Amniotic epithelial cell (primary cell): ENCODE measurements at regions not wholly inside any gene's neighbourhood (a gene's known extent, or its start where the extent isn't known, plus 50 kb on each side); places are given as distances from the start of the nearest gene placed in this dataset.

ENCODE experiments used
- DNase-seq: peaks from one replicate; pipeline ENCODE4 v3.0.0-alpha.2; 2010; ENCODE audit warnings: low read depth

- no peak for DNase-seq
Measured at GRCh38 chr12:105805730-105806399, 332.9 kb downstream of the NUAK1 start.

DNA sequence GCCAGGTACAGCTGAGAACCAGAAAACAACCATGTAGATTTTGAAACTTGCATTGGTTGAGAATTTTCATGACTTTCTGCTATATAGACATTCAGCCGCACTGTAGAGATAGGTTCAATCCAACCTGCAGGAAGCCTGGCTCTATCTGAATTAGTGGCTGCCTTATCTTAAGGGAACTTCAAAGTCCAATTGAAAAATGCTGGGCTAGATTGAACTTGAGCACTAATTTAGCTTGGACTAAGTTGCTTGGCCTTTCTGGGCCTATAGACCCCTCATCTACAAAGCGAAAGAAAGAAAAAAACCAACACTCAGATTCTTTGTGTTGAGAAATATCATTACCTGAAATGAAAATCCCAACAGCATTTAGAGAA lies 332.4 kb downstream of the NUAK1 start:
- no peak for DNase-seq

- no peak for DNase-seq
Measured at GRCh38 chr12:105812366-105812765, 326.4 kb downstream of the NUAK1 start.

- DNase-seq: no peak
Measured at GRCh38 chr12:105813201-105813600, 325.6 kb downstream of the NUAK1 start.

DNA sequence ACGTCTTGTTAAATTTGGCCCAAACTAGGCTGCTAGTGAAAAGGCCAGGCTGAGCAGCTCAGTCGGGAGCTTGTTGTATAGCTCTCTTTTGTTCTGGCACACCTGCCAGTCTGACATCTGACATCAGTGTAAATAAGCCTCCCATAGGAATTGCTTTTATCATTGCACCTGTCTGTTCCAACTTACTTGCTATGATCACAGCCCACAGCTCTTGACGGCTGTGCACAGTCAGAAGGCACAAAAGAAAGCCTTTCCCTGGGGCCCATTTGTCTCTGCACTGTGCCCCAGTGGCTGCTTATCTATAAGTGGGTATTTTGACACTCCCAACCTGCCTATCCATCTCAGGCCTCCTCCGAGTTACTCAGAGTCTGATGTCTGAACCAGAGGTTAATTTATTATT lies 324.5 kb downstream of the NUAK1 start:
- no peak for DNase-seq

DNA sequence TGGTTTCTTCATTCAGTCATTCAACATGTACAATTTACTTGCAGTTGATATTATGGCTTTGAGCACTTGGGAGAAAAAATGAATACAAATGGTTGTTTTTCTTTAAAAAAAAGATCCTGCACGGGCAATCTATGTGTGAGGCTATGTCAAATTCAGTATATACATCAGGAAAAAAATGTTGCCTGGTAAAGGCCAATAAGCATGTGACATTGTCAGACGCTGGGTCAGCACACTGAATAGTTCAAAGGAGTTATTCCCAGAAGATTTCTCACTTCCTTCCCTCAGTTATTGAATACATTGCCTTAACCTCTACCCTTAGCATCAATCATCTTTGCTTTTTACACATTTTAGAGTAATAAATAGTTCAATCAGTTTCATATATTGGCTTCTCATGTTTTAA lies 319.2 kb downstream of the NUAK1 start:
- DNase-seq: no peak

GRCh38 chr12:105820429-105821125 lies 318.2 kb downstream of the NUAK1 start:
- peak; percentile 69 for DNase-seq

GRCh38 chr12:105822131-105823105 lies 316.3 kb downstream of the NUAK1 start:
- DNase-seq: no peak

GRCh38 chr12:105823810-105824209 lies 314.9 kb downstream of the NUAK1 start:
- DNase-seq: no peak

DNA sequence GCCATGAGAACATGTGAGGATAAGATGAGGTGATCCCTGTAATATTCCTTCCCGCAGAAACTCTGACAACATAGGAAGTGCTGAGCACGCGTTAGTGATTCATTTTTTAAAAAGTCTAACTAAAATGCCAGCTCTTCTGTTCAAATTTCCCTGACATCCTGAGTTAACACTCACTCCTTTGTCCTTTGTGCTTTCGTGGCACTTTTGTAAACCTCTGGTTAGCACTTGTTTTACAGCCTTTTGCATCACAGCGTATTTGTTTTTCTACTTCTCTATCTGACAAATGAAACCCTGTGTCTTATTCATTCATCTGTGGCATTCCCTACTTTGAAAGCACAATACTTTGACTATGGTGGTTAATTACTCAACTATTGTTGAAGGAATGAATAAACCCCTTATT lies 313.6 kb downstream of the NUAK1 start:
- no peak for DNase-seq

GRCh38 chr12:105831372-105831771 lies 307.4 kb downstream of the NUAK1 start:
- DNase-seq: no peak

GRCh38 chr12:105832021-105832420 lies 306.7 kb downstream of the NUAK1 start:
- no peak for DNase-seq

GRCh38 chr12:105832806-105833205 lies 305.9 kb downstream of the NUAK1 start:
- no peak for DNase-seq

- no peak for DNase-seq
Measured at GRCh38 chr12:105834496-105834895, 304.3 kb downstream of the NUAK1 start.

- DNase-seq: no peak
Measured at GRCh38 chr12:105835580-105836241, 303.0 kb downstream of the NUAK1 start.

DNA sequence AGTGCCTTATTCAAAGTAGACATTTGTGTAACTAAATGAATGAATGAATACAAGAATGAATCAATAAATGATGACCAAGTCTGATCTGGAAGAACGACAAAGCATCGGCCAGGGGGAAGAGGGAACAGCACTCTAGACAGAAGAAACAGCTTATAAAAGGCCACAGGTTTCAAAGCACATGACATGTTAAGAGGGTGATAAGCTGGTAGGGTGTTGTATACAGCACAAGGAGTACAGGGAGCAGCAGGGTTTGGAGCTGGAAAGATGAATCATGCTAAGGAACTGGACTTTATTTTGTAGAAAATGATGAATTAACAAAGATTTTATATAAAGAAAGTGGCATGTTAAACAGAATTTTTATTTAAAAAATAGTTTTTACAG lies 302.5 kb downstream of the NUAK1 start:
- DNase-seq: no peak

DNA sequence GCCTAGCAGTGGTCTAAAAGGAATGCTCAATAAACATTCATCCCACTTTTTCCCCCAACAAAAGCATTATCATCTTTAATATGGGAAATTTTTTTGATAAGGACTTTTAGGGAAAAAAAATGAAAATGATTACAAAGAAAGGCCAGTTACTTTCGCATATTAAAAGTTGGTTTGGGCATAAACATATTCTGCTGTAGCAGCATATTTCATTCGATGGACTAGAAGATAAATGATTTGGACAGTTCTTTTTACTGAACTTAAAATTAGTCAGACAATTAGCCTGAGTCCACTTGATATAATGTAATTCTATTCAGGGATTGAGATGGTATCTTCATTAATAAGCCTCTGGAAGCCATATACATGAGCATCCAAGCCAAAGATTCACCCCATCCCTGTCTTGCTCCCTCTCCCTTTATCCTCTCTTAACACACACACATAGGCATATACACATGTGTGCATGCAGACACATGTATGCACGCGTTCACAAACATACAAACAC lies 299.1 kb downstream of the NUAK1 start:
- DNase-seq: no peak

DNA sequence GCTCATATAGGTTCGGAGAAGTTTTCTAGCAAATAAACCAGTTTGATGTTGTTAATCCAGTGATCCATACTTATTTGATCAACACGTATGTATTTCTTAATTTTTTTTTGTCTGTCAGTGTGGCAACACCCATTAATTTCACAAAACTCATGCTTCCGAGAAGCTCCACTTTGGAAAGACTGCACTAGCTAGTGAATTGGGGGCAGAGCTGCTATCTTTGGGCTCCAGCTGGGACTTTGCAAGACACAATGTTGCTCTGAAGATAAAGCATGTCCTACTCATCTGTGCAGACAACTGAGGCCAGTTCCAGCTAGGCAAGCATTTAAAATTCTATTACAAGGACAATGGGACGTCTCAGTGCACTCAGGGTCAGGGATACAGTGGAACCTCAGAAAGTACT lies 298.4 kb downstream of the NUAK1 start:
- DNase-seq: no peak

DNA sequence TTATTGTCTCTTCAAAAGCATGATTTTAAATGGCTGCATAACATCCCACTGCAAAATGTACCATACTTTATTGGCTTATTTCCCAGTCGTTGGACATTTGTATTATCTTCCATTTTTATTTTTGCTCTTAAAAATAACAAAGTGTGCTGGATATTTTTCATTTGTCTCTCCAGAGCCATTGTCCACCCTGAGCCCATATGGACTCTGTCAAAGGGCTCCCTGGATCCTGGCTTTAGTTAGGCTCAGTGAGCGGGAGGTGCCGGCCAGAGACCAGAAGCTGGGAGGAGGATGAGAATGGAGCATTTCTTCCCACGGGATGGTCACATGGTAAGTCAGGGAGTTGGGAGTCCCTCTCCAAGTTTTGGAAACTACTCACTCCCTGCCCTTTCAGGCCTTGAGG lies 296.9 kb downstream of the NUAK1 start:
- no peak for DNase-seq

- DNase-seq: no peak
Measured at GRCh38 chr12:105843561-105843960, 295.2 kb downstream of the NUAK1 start.

DNA sequence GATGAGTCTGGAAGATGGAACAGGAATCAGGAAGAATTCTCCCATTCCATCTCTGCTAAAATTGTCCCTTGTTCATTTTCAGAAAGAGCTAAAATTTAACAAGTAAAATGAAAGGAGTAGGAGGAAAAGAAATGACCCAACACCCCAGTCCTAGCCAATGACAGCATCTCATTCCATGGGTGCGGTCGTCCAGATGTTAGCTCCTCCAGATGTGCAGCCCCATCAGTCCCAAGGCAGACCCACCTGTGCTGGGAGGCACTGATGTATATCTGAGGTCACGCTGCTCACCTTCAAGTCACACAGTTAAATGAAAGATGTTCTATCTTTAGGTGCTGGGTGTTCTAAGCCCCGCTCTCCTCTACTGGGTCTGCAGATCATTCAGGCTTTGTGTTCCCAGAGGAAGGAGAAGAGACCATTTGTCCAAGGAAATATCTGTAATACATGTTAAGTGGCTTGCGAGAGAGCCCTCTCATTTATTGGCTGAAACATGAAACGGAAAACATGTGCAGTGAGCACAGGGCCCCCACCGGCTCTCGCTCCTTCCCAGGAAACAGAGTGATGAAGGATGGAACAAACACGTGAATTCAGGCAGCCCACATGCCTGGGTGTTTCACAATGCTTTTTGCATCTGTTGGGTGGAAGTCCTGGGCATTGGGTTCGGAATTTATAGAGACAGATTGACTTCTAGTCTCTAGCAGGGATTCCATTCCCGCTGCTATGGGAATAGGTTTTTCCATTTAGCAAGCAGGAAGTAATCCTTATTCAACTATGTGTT lies 294.6 kb downstream of the NUAK1 start:
- peak; percentile 57 for DNase-seq
